HG03354 (cell line): ENCODE measurements at regions not wholly inside any gene's neighbourhood (a gene's known extent, or its start where the extent isn't known, plus 50 kb on each side); places are given as distances from the start of the nearest gene placed in this dataset.

Source experiments
- ATAC-seq: cut with Tn5 transposase; IDR thresholded peaks from one replicate; pipeline ENCODE4 v1.9.1; 2021; ENCODE audit warnings: mild to moderate bottlenecking; ENCODE audit not compliant: unreplicated experiment, poor library complexity, severe bottlenecking

GRCh38 chr11:70581991-70582885 is 183.9 kb downstream of the CTTN start:
- ATAC-seq, result no peak

GRCh38 chr11:70582886-70583641 is 184.7 kb downstream of the CTTN start:
- no peak for ATAC-seq

GRCh38 chr11:70583781-70584218 is 185.5 kb downstream of the CTTN start:
- ATAC-seq, result no peak

GRCh38 chr11:70584498-70585235 is 186.3 kb downstream of the CTTN start:
- no peak for ATAC-seq

- ATAC-seq, result no peak
Measured at GRCh38 chr11:70585236-70585545, 186.9 kb downstream of the CTTN start.

GRCh38 chr11:70586261-70587074 is 188.1 kb downstream of the CTTN start:
- no peak for ATAC-seq

- no peak for ATAC-seq
Measured at GRCh38 chr11:70587075-70587389, 188.7 kb downstream of the CTTN start.

GRCh38 chr11:70590356-70590991 is 192.1 kb downstream of the CTTN start:
- no peak for ATAC-seq

GRCh38 chr11:70592641-70593165 is 194.4 kb downstream of the CTTN start:
- no peak for ATAC-seq

- no peak for ATAC-seq
Measured at GRCh38 chr11:70593446-70593983, 195.2 kb downstream of the CTTN start.

- ATAC-seq, result no peak
Measured at GRCh38 chr11:70594031-70594430, 195.7 kb downstream of the CTTN start.

- ATAC-seq, result no peak
Measured at GRCh38 chr11:70594606-70595005, 196.3 kb downstream of the CTTN start.

GRCh38 chr11:70595016-70595415 is 196.7 kb downstream of the CTTN start:
- no peak for ATAC-seq

- no peak for ATAC-seq
Measured at GRCh38 chr11:70595452-70595851, 197.1 kb downstream of the CTTN start.

- no peak for ATAC-seq
Measured at GRCh38 chr11:70596091-70596490, 197.8 kb downstream of the CTTN start.

- no peak for ATAC-seq
Measured at GRCh38 chr11:70597006-70597555, 198.8 kb downstream of the CTTN start.

- ATAC-seq, result no peak
Measured at GRCh38 chr11:70597751-70598625, 199.7 kb downstream of the CTTN start.
